Esophagus squamous epithelium (tissue), 5 donors: ENCODE measurements at regions not wholly inside any gene's neighbourhood (a gene's known extent, or its start where the extent isn't known, plus 50 kb on each side); places are given as distances from the start of the nearest gene placed in this dataset.

Experiments used
- DNase-seq: peaks from one replicate; lab custom pipeline; 2025; lab: John Stamatoyannopoulos, UW
- H3K27ac ChIP-seq, 4 donors: fragments of 200-600 bp; sonication (generic); one replicate each; pipeline ENCODE4 v1.5.1; 2016 to 2019; ENCODE audit warnings: mild to moderate bottlenecking in 1 of 4
- H3K27me3 ChIP-seq, 4 donors: fragments of 200-600 bp; sonication (generic); 1 replicate in 3 of 4; 2 replicates in 1 of 4; pipeline versions ENCODE4 v1.5.1 to v1.6.0; 2017 to 2021; ENCODE audit warnings: antibody characterized with exemption in 1 of 4
- H3K36me3 ChIP-seq, 3 donors: fragments of 200-600 bp; sonication (generic); one replicate each; pipeline ENCODE4 v1.5.1; 2016 to 2019
- H3K4me1 ChIP-seq, 3 donors: fragments of 200-600 bp; sonication (generic); one replicate each; pipeline ENCODE4 v1.5.1; 2017 to 2019
- H3K4me3 ChIP-seq, 4 donors: fragments of 200-600 bp; sonication (generic); 1 replicate in 3 of 4; 2 replicates in 1 of 4; pipeline ENCODE4 v1.5.1; 2016 to 2019; ENCODE audit warnings: mild to moderate bottlenecking in 2 of 4, moderate library complexity in 1 of 4
- H3K9me3 ChIP-seq, 3 donors: fragments of 200-600 bp; sonication (generic); one replicate each; pipeline ENCODE4 v1.5.1; 2016 to 2019
- CTCF ChIP-seq, 6 experiments: fragments of 450-650 bp in 4 of 6; fragments of 200-600 bp in 2 of 6; sonication (generic) in 2 of 6; IDR thresholded peaks; one replicate each; pipeline ENCODE4 v1.5.1; 2016 to 2019; ENCODE audit warnings: antibody characterized with exemption in 6 of 6, mild to moderate bottlenecking in 4 of 6, moderate library complexity in 4 of 6
- POLR2A ChIP-seq, 4 donors: fragments of 450-650 bp; IDR thresholded peaks; one replicate each; pipeline ENCODE4 v1.6.1; 2017; ENCODE audit warnings: antibody characterized with exemption in 4 of 4, mild to moderate bottlenecking in 4 of 4, moderate library complexity in 3 of 4
- WGBS, 2 donors: methylation state at CpG; one replicate each; pipeline ENCODE4 v1.1.5; 2018; 5-methylcytosine and 5-hydroxymethylcytosine counted together
- intact Hi-C: fragments of 100-400 bp; cut with DNase I; formaldehyde crosslinking; loops from one replicate; pipeline ENCODE4 v1.15.0; 2022
- donor health status: DM: yes; HTN: yes; CAD: no.

DNA sequence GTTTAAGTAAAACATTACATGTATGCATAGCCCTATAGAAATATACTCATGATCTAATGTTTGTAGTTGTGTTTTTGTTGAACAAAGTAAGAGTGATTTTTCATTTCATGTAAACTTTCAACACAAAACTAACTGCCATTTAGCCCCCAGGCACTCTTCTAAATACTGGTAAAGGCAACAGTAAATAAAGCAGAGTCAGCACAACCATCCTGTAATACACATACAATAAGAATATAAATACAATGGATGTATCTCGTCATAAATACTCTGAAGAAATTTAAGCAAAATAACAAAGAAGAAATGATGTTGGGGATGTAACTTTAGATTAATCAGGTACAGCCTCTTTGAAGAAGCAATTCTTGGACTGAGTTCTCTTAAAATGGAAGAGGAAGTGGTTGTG is 821.2 kb downstream of the ARAP2 start:
- no peak for TF ChIP-seq POLR2A (IDR thresholded peaks at IDR 0.05)
- no peak for TF ChIP-seq CTCF (IDR thresholded peaks at IDR 0.05)
- intact Hi-C loops: no loop called here
- H3K27me3 ChIP-seq: no peaks in the 10 kb centered on the region
- no peaks in the 10 kb centered on the region for H3K36me3 ChIP-seq
- H3K27ac ChIP-seq: no peak overlapping the region
- WGBS, 2 donors: 60 to 72% methylated on average over 1 of the region's 1 CpG
- DNase-seq: no peak
- H3K9me3 ChIP-seq: no peaks in the 10 kb centered on the region
- H3K4me3 ChIP-seq: no peak overlapping the region
- no peaks in the 10 kb centered on the region for H3K4me1 ChIP-seq

DNA sequence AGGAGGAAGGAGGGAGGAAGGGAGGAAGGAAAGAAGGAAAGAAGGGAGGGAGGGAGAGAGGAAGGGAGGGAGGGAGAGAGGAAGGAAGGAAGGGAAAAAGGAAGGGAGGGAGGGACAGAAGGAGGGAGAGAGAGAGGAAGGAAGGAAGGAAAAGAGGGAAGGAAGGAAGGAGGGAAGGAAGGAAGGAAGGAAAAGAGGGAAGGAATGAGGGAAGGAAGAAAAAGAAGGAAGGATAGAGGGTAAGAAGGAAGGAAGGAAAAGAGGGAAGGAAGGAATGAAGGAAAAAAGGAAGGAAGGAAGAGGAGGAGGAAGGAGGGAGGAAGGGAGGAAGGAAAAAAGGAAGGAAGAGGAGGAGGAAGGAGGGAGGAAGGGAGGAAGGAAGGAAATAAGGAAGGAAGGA is 796.8 kb downstream of the ARAP2 start:
- no peak for TF ChIP-seq CTCF (IDR thresholded peaks at IDR 0.05)
- no peak for TF ChIP-seq POLR2A (IDR thresholded peaks at IDR 0.05)
- H3K27ac ChIP-seq: no peak overlapping the region
- no peaks in the 10 kb centered on the region for H3K27me3 ChIP-seq
- no peaks in the 10 kb centered on the region for H3K36me3 ChIP-seq
- no peak overlapping the region for H3K4me3 ChIP-seq
- DNase-seq: no peak
- H3K4me1 ChIP-seq: no peaks in the 10 kb centered on the region
- peaks cover 0 to 9% (median 0%) of the 10 kb centered on the region in 3 donors for H3K9me3 ChIP-seq
- intact Hi-C loops: no loop called here

- Histone ChIP-seq H3K36me3 (no peaks in the 10 kb centered on the region), H3K4me3 (no peak overlapping the region), H3K9me3 (no peaks in the 10 kb centered on the region), H3K27me3 (no peaks in the 10 kb centered on the region), H3K4me1 (no peaks in the 10 kb centered on the region), H3K27ac (no peak overlapping the region)
- DNase-seq: no peak
- no peak for TF ChIP-seq CTCF (IDR thresholded peaks at IDR 0.05)
- no peak for TF ChIP-seq POLR2A (IDR thresholded peaks at IDR 0.05)
- intact Hi-C loops: no loop called here
Measured at GRCh38 chr4:35459045-35459444, 785.3 kb downstream of the ARAP2 start.

DNA sequence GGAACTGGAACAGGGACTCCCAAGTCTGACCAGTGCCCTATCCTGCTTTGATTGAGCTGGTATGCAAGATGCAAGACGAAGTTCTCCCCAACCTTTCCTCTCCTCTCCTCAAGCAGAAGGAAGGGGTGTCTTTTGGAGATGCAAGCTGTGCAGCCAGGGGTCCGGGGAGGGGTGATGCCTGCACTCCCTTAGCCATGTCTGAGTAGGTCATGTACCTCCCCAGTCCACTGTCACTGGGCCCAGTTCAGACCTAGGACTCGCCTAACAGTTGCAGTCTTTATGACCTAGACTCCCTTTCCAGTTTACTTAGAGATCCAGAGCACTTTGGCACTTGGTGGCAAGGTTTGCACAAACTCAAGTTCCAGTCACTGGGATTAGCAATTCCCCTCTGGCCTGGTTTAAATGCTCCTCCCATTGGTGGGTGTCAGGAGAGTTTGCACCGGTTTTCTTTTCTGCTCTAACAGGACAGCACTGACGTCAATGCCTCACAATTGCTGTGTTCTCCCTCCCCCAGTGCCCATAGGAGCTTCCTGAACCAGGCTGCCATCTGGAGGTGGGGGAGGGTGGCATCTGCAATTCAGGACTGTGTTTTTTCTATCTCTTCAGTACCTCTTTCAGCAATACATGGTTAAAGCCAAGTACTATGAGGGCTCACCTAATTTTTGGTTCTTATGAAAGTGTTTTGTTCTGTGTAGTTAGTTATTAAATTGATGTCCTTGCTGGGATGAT is 782.2 kb downstream of the ARAP2 start:
- WGBS, 2 donors: 55 to 64% methylated on average over 2 to 5 of the region's 5 CpGs

More for the DNA sequence above, 782.2 kb downstream of the ARAP2 start:
- H3K9me3 ChIP-seq: no peaks in the 10 kb centered on the region
- no peaks in the 10 kb centered on the region for H3K27me3 ChIP-seq
- H3K36me3 ChIP-seq: no peaks in the 10 kb centered on the region
- no peak overlapping the region for H3K27ac ChIP-seq
- H3K4me3 ChIP-seq: no peak overlapping the region
- DNase-seq: no peak
- H3K4me1 ChIP-seq: no peaks in the 10 kb centered on the region
- no peak for TF ChIP-seq CTCF (IDR thresholded peaks at IDR 0.05)
- no peak for TF ChIP-seq POLR2A (IDR thresholded peaks at IDR 0.05)
- intact Hi-C loops: no loop called here
